ENCODE measurements at regions not wholly inside any gene's neighbourhood (a gene's known extent, or its start where the extent isn't known, plus 50 kb on each side); places are given as distances from the start of the nearest gene placed in this dataset.
A peak's percentile ranks its signal among the peaks of the same experiment; 100 is the strongest.

- peaks cover 28% of the 10 kb centered on the region for H3K4me1 Mint-ChIP-seq (ENCODE audit: unreplicated experiment)
- no peak for DNase-seq (ENCODE audit: extremely low spot score, unreplicated experiment)
- TF ChIP-seq CTCF (conservative IDR thresholded peaks at IDR 0.05) = no peak
- no peaks in the 10 kb centered on the region for H3K27me3 Mint-ChIP-seq
- H3K36me3 Mint-ChIP-seq = no peaks in the 10 kb centered on the region
- H3K4me3 Mint-ChIP-seq = no peak overlapping the region
- peak overlapping the region; percentile 42 for H3K27ac Mint-ChIP-seq
- H3K9me3 Mint-ChIP-seq = no peaks in the 10 kb centered on the region
Observed at GRCh38 chr2:8234757-8235374, 447.0 kb upstream of the ID2 start.

GRCh38 chr2:8235419-8235818 lies 446.4 kb upstream of the ID2 start:
- Mint-ChIP-seq H3K27ac (peak overlapping the region; percentile 42), H3K4me3 (no peak overlapping the region), H3K27me3 (no peaks in the 10 kb centered on the region), H3K9me3 (no peaks in the 10 kb centered on the region), H3K36me3 (no peaks in the 10 kb centered on the region), H3K4me1 (ENCODE audit: unreplicated experiment) (peaks cover 29% of the 10 kb centered on the region)
- no peak for TF ChIP-seq CTCF (conservative IDR thresholded peaks at IDR 0.05)
- no peak for DNase-seq (ENCODE audit: extremely low spot score, unreplicated experiment)

GRCh38 chr2:8236391-8236790 lies 445.5 kb upstream of the ID2 start:
- Mint-ChIP-seq H3K27me3 (no peaks in the 10 kb centered on the region), H3K36me3 (no peaks in the 10 kb centered on the region), H3K4me3 (no peak overlapping the region), H3K4me1 (ENCODE audit: unreplicated experiment) (peaks cover 29% of the 10 kb centered on the region), H3K27ac (no peak overlapping the region), H3K9me3 (no peaks in the 10 kb centered on the region)
- DNase-seq (ENCODE audit: extremely low spot score, unreplicated experiment) = no peak
- no peak for TF ChIP-seq CTCF (conservative IDR thresholded peaks at IDR 0.05)

- no peak overlapping the region for H3K4me3 Mint-ChIP-seq
- TF ChIP-seq CTCF (conservative IDR thresholded peaks at IDR 0.05) = no peak
- DNase-seq (ENCODE audit: extremely low spot score, unreplicated experiment) = no peak
- H3K27me3 Mint-ChIP-seq = no peaks in the 10 kb centered on the region
- no peaks in the 10 kb centered on the region for H3K9me3 Mint-ChIP-seq
- peaks cover 33% of the 10 kb centered on the region for H3K4me1 Mint-ChIP-seq (ENCODE audit: unreplicated experiment)
- H3K36me3 Mint-ChIP-seq = no peaks in the 10 kb centered on the region
- H3K27ac Mint-ChIP-seq = no peak overlapping the region
Observed at GRCh38 chr2:8238521-8239230, 443.2 kb upstream of the ID2 start.

- no peak for TF ChIP-seq CTCF (conservative IDR thresholded peaks at IDR 0.05)
- Mint-ChIP-seq H3K27ac (peak overlapping the region; percentile 11), H3K4me1 (ENCODE audit: unreplicated experiment) (peaks cover 27% of the 10 kb centered on the region), H3K4me3 (no peak overlapping the region), H3K27me3 (no peaks in the 10 kb centered on the region), H3K36me3 (no peaks in the 10 kb centered on the region), H3K9me3 (no peaks in the 10 kb centered on the region)
- no peak for DNase-seq (ENCODE audit: extremely low spot score, unreplicated experiment)
Observed at GRCh38 chr2:8239531-8240088, 442.2 kb upstream of the ID2 start.

Measured in type B pancreatic cell (in vitro differentiated cells).